HG03103 (cell line): ENCODE measurements at regions not wholly inside any gene's neighbourhood (a gene's known extent, or its start where the extent isn't known, plus 50 kb on each side); places are given as distances from the start of the nearest gene placed in this dataset.
"Not testable (repeated sequence)": the region's sequence is repeated elsewhere in the genome, so short reads cannot be mapped to it uniquely, and the experiment has no call there.

Experiments used
- ATAC-seq: cut with Tn5 transposase; IDR thresholded peaks from one replicate; pipeline ENCODE4 v1.9.1; 2021; ENCODE audit warnings: low read depth; ENCODE audit not compliant: unreplicated experiment

DNA sequence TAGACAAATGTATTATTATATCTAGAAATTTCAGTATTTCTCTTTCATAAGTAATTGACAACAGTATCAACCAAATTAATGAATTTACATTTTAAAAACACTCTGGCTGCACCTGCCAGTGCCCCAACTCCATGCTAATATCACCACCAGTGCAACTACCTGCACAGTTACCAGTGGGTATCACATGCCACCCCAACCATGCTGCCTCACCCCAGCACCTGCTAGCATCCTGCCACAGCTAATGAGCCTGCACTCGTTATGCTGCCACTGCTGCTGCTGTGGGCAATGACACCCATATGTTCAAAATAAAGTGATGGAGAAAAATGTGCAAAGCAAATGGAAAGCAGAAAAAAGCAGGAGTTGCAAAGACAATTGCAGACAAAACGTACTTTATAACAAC, 855.9 kb upstream of the MANEA start:
- ATAC-seq = no peak

DNA sequence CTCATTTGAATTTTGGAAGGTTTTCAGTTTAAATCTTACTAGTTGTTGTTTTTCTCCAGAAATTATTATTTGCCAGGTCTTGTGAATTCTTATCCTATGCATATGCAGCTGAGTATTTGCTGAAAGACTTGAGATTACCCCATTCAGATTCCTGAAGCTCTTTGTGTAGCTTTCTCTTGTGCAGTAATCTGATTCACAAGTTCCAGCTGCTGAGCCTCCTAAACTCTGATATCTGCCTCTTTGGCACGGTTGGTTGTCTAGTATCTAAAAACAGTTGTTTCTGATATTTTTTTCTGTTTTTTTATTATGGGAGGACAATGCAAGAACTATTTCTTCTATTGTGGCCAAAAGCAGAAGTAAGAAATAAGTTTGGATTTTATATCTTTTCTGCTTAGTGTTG, 863.9 kb upstream of the MANEA start:
- ATAC-seq = no peak

DNA sequence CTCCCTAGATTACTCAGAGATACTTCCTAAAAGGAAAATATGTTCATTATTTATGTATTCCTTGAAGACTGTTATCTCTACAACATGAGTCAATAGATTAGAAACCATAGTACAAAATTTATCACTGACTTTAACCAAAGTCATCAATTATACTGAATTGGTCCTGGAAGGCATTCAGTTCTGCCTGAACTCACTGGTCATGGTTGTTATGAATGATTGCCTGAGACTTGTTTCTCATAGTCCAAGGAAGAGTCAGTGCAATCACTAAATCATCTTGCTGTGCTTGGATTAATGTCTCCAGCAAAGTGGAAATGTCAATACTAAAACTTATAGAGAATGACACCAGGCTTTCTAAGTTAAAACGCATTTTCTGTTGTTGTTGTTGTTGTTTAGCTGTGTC, 878.6 kb upstream of the MANEA start:
- no peak for ATAC-seq

- not testable (repeated sequence) for ATAC-seq
Observed at GRCh38 chr6:94687255-94687654, 890.1 kb upstream of the MANEA start.

DNA sequence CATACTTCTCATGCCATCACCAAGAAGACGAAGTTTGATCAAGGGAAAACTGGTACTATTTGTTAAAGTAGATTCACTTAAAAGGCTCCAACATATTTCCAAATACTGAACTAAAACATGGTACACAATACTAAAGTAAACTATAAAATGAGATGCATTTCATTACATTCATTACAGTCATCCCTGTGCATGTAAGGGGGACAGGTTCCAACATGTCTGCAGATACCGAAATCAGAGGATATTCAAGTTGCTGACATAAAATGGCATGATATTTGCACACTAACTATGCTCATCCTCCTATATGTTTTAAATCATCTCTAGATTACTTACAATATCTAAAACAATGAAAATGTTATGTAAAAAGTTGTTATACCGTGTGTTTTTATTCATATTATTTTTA, 893.9 kb upstream of the MANEA start:
- no peak for ATAC-seq

GRCh38 chr6:94680669-94681212, 896.6 kb upstream of the MANEA start:
- ATAC-seq = no peak

- ATAC-seq = no peak
Observed at GRCh38 chr6:94673251-94673650, 904.1 kb upstream of the MANEA start.

DNA sequence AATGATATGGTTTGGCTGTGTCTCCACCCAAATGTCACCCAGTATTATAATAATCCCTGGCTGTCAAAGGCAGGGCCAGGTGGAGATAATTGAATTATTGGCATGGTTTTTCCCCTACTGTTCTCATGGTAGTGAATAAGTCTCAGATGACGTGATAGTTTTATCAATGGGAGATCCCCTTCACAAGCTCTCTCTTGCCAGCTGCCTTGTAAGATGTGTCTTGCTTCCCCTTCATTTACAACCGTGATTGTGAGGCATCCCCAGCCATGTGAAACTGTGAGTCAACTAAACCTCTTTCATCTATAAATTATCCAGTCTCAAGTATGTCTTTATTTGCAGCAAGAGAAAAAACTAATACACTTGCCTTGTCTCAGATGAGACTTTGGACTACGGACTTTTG, 907.3 kb upstream of the MANEA start:
- no peak for ATAC-seq

GRCh38 chr6:94668876-94669275, 908.5 kb upstream of the MANEA start:
- no peak for ATAC-seq

DNA sequence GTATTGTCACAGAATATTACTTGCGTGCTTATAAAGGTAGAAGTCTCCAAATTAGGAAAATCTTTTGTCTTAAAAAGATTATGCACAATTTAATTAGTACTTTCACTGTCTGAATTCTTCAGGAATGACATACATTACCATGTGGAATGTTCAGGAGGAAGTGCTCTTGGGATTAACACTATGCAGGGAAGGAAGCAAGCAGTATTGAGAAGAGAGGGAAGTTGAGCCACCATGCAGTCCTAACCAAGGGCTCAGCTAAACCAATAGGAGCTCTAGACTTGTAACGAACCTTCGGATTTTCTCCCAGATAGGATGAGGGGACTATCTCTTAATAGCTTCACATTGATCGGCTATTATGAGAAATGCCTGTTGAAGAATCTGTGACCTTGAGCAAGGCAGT, 918.4 kb upstream of the MANEA start:
- ATAC-seq = no peak

DNA sequence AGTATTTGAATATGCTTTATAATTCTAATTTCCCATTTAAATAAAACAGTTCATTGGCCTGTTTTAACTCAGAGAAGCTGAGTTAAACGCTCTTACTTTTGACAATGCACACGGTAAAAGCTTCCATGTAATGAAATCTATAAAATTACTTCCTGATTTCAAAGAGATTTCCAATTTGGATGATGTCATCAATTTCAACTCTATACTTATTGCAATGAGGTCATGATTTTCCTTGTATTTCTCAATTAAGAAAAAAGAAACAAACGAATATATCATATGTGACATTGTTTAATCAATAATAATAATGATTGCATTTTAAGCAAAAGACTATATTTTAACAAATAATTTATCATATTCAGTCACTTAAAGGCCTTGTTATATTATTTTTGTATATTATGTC, 926.1 kb upstream of the MANEA start:
- ATAC-seq = no peak

DNA sequence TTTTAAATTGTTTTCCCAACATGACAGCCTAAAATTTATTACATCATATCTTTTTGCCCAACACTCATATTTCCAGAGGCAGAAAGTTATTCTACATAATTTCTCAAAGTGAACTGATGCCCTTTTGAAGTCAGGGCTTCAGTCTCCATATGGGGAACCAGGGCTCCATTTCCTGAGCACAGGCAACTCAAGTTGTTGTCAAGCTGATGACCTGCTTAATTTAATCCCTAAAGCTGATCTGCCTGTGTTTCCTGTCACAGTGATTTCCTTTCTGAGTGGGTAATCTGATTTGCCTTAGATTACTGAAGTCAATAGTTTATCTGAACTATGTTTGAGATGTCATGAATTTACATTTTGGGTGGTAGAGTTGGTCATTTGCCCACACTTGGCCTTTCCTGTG, 932.1 kb upstream of the MANEA start:
- no peak for ATAC-seq

- no peak for ATAC-seq
Observed at GRCh38 chr6:94639564-94639963, 937.8 kb upstream of the MANEA start.

DNA sequence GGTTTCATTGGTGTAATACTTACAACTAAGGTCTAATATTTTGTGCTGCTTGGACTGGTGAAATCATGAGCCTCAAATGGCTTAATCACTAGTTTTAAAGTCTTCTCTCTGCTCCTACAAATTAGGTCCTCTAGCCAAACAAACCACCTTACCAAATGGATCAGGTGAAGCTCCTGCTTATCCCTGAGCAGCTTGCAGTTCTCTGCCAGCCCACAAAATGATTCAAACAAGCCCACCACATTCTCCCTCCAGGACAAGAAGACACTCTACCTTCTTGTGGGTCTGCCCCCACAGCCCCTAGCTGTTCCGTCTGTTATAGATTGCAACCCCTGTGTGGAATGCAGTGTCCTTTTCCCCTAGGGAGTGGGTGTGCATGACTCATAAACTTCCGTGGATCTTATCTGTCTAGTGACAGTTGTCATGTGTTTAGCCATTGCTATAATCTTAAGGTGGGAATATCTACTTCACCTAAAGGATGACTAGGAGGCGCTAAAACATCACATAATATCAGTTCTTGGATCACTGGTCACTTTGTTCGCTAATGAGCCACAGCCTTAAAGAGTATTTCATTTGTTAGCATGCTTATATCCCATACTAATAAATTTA, 940.5 kb upstream of the MANEA start:
- ATAC-seq = no peak

DNA sequence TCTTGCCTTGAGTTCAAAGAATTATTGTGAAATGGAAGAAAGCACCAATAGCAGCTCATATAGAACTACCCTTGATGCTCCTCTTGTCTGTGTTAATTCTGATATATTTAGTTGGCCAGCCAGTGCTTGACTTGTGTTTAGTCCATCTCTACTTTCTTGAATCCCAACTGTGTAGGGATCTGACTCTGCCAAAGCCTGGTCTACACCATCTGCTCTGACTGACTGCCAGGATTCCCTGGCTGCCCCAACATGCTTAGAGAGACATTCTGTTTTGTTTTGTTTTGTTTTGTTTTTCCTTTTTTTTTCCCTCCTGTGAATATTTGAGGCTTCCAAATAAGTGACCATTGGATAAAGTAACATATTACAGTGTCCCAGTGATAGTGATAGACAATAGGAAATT, 953.7 kb upstream of the MANEA start:
- no peak for ATAC-seq

DNA sequence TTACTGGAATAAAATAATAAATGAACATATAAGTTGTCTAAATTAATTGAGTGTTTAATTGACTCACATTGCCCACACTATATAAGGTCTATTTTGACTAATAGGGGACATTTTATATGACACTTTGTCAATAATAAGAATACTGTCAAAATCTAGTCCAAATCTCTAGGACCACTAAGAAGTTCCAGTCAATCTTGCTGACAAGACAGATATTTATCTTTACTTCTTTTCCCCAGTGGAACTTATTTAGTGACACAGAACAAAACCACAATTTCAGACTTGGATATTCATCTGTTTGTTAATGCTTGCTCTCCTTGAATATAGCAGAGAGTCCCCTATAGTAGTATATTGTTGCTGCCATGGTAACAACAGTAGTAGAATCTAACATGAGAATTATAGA, 954.6 kb upstream of the MANEA start:
- no peak for ATAC-seq

DNA sequence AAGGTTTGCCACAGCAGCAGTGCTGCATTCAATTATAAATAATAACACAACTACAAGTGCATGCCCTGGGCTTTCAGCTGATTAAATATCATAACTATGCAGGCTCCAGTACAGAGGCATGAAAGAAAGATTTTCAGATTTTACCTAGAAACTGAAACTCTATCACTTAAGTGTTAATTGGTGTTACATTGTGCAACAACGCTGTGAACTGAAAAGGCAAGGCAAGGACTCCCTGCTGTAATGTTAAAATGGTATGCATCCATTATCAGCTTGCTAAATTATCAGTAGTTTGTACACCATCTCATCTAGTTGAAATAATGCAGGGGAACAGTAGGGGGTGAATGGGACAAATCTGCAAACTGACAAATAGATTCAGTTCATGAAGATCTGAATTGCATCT, 976.7 kb upstream of the MANEA start:
- ATAC-seq = no peak

GRCh38 chr6:94597487-94597886, 979.8 kb upstream of the MANEA start:
- no peak for ATAC-seq

DNA sequence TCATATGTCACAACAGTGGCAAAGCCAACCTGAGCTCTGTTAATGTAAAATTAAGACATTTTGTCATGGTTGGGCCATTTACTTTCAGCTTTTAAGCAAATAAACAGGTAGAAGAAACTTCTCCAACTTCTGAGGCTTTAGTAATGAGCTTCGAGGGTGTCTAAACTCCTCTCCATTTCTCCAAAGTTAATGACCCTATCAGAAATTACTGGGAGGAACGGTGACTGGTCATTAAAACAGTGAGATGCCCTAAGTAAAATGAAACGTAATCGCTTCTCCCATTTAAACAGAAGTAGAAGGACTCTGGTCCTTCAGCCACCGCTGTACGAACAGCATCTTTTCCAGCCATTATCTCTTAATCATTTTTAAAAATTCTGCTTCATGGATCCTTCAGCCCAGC, 986.9 kb upstream of the MANEA start:
- ATAC-seq = no peak

GRCh38 chr6:94588301-94588700, 989.0 kb upstream of the MANEA start:
- ATAC-seq = no peak

- no peak for ATAC-seq
Observed at GRCh38 chr6:94584211-94584610, 993.1 kb upstream of the MANEA start.

- no peak for ATAC-seq
Observed at GRCh38 chr6:94570581-94570980, 1006.8 kb upstream of the MANEA start.

GRCh38 chr6:94562846-94563245, 1014.5 kb upstream of the MANEA start:
- no peak for ATAC-seq
